Neural progenitor cell (in vitro differentiated cells): ENCODE measurements at regions not wholly inside any gene's neighbourhood (a gene's known extent, or its start where the extent isn't known, plus 50 kb on each side); places are given as distances from the start of the nearest gene placed in this dataset.
A peak's percentile ranks its signal among the peaks of the same experiment; 100 is the strongest.

ENCODE experiments used
- DNase-seq: peaks from one replicate; pipeline ENCODE4 v3.0.0-alpha.2; 2016; ENCODE audit warnings: low spot score
- H2AFZ ChIP-seq: fragments of 200-600 bp; sonication (generic); replicated peaks from 2 replicates; pipeline ENCODE4 v1.6.1; 2016; ENCODE audit warnings: antibody characterized with exemption
- H3F3A ChIP-seq: fragments of 200-600 bp; sonication (generic); 2 replicates; pipeline ENCODE4 v1.6.1; 2016; ENCODE audit warnings: antibody characterized with exemption, low read depth
- H3K27ac ChIP-seq: fragments of 200-600 bp; sonication (generic); 2 replicates; pipeline ENCODE4 v1.5.1; 2016; ENCODE audit warnings: mild to moderate bottlenecking
- H3K27me3 ChIP-seq: fragments of 200-600 bp; sonication (generic); 2 replicates; pipeline ENCODE4 v1.6.1; 2016; ENCODE audit warnings: mild to moderate bottlenecking, moderate library complexity
- H3K36me3 ChIP-seq: fragments of 200-600 bp; sonication (generic); 2 replicates; pipeline ENCODE4 v1.5.1; 2016
- H3K4me1 ChIP-seq: fragments of 200-600 bp; sonication (generic); 2 replicates; pipeline ENCODE4 v1.6.1; 2016; ENCODE audit warnings: mixed run types
- H3K4me2 ChIP-seq: fragments of 200-600 bp; sonication (generic); 2 replicates; pipeline ENCODE4 v1.6.1; 2016
- H3K4me3 ChIP-seq: fragments of 200-600 bp; sonication (generic); 2 replicates; pipeline ENCODE4 v1.5.1; 2016
- H3K79me2 ChIP-seq: fragments of 200-600 bp; sonication (generic); 2 replicates; pipeline ENCODE4 v1.6.1; 2016; ENCODE audit warnings: low read depth
- H3K9ac ChIP-seq: fragments of 200-600 bp; sonication (generic); 2 replicates; pipeline ENCODE4 v1.6.1; 2016
- H3K9me3 ChIP-seq: fragments of 200-600 bp; sonication (generic); 2 replicates; pipeline ENCODE4 v1.5.1; 2016; ENCODE audit warnings: low read depth
- H4K20me1 ChIP-seq: fragments of 200-600 bp; sonication (generic); 2 replicates; pipeline ENCODE4 v1.6.1; 2016; ENCODE audit warnings: low read depth
- H3K27ac Mint-ChIP-seq: 3 replicates; pipeline ENCODE4 v1.8.0; 2021; ENCODE audit warnings: mixed read lengths
- H3K27me3 Mint-ChIP-seq: 2 replicates; pipeline ENCODE4 v1.8.0; 2022; ENCODE audit warnings: low read depth, mild to moderate bottlenecking, inconsistent platforms, moderate library complexity, mixed read lengths; ENCODE audit not compliant: insufficient read depth
- H3K36me3 Mint-ChIP-seq: 3 replicates; pipeline ENCODE4 v1.8.0; 2021; ENCODE audit warnings: mixed read lengths
- H3K4me1 Mint-ChIP-seq: 3 replicates; pipeline ENCODE4 v1.8.0; 2021; ENCODE audit warnings: mixed read lengths
- H3K4me3 Mint-ChIP-seq: 3 replicates; pipeline ENCODE4 v1.8.0; 2021; ENCODE audit warnings: mild to moderate bottlenecking, moderate library complexity, mixed read lengths
- H3K9me3 Mint-ChIP-seq: 3 replicates; pipeline ENCODE4 v1.8.0; 2020; ENCODE audit warnings: mixed read lengths
- EZH2 ChIP-seq: fragments of 200-600 bp; sonication (generic); IDR thresholded peaks from 2 replicates; pipeline ENCODE4 v1.6.1; 2017; ENCODE audit warnings: antibody characterized with exemption, mild to moderate bottlenecking, moderate library complexity
- EZH2phosphoT487 ChIP-seq: fragments of 200-600 bp; sonication (generic); IDR thresholded peaks from 2 replicates; pipeline ENCODE4 v1.6.1; 2017; ENCODE audit warnings: antibody characterized with exemption
- TF ChIP-seq, protein P1 (sequence below): fragments of 200-600 bp; sonication (generic); IDR thresholded peaks from 2 replicates; pipeline ENCODE4 v1.5.1; 2017; ENCODE audit warnings: antibody characterized with exemption, mild to moderate bottlenecking

DNA sequence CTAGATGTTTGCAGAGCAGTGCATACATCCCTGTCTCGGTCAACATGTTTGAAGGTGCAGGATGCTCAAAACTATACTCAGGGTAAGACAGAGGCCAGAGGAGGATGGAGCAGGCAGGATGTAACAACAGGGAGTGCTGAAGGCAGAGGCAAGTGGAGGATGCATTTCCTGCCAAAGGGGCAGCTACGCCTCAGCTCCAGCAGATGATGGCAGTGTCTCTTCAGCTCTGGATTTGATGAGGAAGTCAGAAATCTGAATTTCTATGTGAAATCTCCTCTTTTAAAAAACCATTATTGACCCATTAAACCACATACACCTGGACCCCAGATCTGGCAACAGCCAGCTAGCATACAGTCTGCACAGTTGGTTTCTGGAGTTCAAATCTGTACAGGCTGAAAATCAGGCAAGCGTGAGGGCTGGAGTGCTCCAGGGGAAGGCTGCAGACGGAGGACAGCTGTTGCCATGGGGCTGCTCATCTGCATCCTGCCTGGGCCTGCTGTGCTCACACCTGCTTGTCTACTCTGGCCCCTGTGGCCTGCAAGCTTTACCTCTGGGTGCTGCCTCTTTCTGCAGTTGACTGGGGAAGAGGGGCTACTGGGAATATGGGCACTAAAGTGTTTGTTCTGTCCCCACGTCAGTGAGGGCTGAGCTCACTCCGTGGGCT, 152.9 kb upstream of the SLC28A3 start:
- DNase-seq: peak; percentile 7
- TF ChIP-seq, protein P1, sequence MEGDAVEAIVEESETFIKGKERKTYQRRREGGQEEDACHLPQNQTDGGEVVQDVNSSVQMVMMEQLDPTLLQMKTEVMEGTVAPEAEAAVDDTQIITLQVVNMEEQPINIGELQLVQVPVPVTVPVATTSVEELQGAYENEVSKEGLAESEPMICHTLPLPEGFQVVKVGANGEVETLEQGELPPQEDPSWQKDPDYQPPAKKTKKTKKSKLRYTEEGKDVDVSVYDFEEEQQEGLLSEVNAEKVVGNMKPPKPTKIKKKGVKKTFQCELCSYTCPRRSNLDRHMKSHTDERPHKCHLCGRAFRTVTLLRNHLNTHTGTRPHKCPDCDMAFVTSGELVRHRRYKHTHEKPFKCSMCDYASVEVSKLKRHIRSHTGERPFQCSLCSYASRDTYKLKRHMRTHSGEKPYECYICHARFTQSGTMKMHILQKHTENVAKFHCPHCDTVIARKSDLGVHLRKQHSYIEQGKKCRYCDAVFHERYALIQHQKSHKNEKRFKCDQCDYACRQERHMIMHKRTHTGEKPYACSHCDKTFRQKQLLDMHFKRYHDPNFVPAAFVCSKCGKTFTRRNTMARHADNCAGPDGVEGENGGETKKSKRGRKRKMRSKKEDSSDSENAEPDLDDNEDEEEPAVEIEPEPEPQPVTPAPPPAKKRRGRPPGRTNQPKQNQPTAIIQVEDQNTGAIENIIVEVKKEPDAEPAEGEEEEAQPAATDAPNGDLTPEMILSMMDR: peak; percentile 26
- no peak for TF ChIP-seq EZH2phosphoT487
- Mint-ChIP-seq H3K4me3 (no peak overlapping the region), H3K36me3 (no peaks in the 10 kb centered on the region), H3K27me3 (peaks cover 8% of the 10 kb centered on the region), H3K9me3 (peaks cover 3% of the 10 kb centered on the region), H3K27ac (peak overlapping the region; percentile 68), H3K4me1 (peaks cover 8% of the 10 kb centered on the region)
- Histone ChIP-seq H3K4me2 (peak overlapping the region; percentile 8), H2AFZ (peak overlapping the region; percentile 52), H3K9me3 (no peaks in the 10 kb centered on the region), H3K79me2 (no peaks in the 10 kb centered on the region), H3F3A (no peaks in the 10 kb centered on the region), H3K9ac (no peak overlapping the region), H3K27ac (no peak overlapping the region), H4K20me1 (no peaks in the 10 kb centered on the region), H3K4me3 (no peak overlapping the region), H3K4me1 (peaks cover 9% of the 10 kb centered on the region), H3K36me3 (no peaks in the 10 kb centered on the region), H3K27me3 (no peaks in the 10 kb centered on the region)

DNA sequence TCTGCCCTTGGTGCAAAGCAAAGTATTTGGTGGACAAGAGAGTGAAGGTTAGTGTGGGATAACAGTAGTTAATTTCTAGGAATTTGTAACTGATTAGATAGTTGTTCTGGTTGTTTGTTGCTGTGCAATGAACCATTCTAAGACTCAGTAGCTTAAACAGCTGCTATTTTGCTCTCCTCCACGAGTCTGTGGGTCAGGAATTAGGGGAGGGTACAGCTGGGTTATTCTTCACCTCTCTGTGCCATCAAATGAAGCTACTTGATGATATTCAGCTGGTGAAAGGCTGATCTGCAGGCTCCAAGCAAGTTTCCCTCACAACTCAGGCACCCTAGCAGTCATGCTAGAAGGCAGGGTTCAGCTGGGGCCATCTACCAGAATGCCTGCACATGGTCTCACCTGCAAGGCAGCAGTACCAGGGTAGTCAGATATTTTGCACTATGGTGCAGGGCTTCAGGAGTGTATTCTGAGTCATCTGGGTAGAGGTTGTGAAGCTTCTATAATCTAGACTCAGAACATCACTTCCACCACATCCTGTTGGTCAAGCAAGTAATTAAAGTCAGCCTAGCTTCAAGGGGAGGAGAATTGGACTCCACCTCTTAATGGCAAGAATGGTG, 159.5 kb upstream of the SLC28A3 start:
- Histone ChIP-seq H3K36me3 (no peaks in the 10 kb centered on the region), H2AFZ (no peak overlapping the region), H3K9ac (no peak overlapping the region), H3K79me2 (no peaks in the 10 kb centered on the region), H3K4me3 (no peak overlapping the region), H3K27me3 (no peaks in the 10 kb centered on the region), H3K4me1 (peaks cover 4% of the 10 kb centered on the region), H3K9me3 (no peaks in the 10 kb centered on the region), H3F3A (no peaks in the 10 kb centered on the region), H4K20me1 (no peaks in the 10 kb centered on the region), H3K4me2 (no peak overlapping the region), H3K27ac (no peak overlapping the region)
- Mint-ChIP-seq H3K4me3 (no peak overlapping the region), H3K27me3 (no peaks in the 10 kb centered on the region), H3K9me3 (peaks cover 4% of the 10 kb centered on the region), H3K27ac (no peak overlapping the region), H3K36me3 (no peaks in the 10 kb centered on the region), H3K4me1 (peaks cover 6% of the 10 kb centered on the region)
- TF ChIP-seq EZH2phosphoT487 (no peak), EZH2 (no peak)
- TF ChIP-seq, protein P1: no peak
- peak; percentile 9 for DNase-seq

DNA sequence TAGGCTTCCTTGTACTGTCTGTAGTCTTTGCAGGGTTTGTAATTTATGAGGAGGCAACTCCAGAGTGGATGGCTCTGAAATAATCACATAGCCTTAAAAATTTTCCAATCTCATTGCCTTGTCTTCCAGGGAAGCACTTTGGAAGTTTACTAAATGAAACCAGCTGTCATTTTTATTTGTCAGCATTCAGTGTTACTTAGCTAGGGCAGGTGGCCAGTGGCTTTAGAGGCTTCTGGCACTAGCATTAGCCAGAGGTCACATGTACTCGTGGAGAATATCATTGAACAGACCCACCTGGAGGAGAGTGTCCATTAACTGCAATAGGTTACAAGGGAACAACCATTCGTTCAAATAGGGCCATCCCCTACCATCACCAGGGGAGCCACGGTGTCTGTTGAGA, 160.3 kb upstream of the SLC28A3 start:
- peaks cover 6% of the 10 kb centered on the region for H3K4me1 Mint-ChIP-seq
- Histone ChIP-seq H3K9ac (no peak overlapping the region), H3K9me3 (no peaks in the 10 kb centered on the region), H3F3A (no peaks in the 10 kb centered on the region), H3K27ac (no peak overlapping the region), H3K4me2 (no peak overlapping the region), H3K27me3 (no peaks in the 10 kb centered on the region), H3K4me1 (peaks cover 4% of the 10 kb centered on the region), H3K4me3 (no peak overlapping the region), H2AFZ (no peak overlapping the region), H3K79me2 (no peaks in the 10 kb centered on the region), H4K20me1 (no peaks in the 10 kb centered on the region), H3K36me3 (no peaks in the 10 kb centered on the region)
- no peak for DNase-seq
- H3K36me3 Mint-ChIP-seq: no peaks in the 10 kb centered on the region
- H3K9me3 Mint-ChIP-seq: peaks cover 5% of the 10 kb centered on the region
- TF ChIP-seq EZH2: no peak
- H3K4me3 Mint-ChIP-seq: no peak overlapping the region
- H3K27ac Mint-ChIP-seq: no peak overlapping the region
- no peaks in the 10 kb centered on the region for H3K27me3 Mint-ChIP-seq

DNA sequence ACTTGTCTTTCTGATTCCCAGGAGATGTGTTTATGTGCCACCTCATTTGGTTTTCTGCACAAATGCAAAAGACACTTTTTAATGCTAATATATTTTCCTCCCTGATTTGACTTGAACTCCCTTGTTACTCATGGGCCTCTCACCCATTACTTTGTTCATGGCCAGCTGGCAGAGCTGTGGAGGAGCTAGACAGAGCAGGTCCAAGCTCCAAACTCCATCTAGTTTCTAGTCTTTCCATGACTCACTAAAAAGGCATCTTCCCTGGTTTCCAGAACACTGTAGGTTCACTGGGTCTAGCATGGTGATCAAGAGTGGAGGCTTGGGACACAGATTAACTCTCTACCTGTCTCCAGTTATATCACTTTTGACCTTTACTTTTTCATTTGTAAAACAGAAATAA, 161.0 kb upstream of the SLC28A3 start:
- H2AFZ ChIP-seq: no peak overlapping the region
- Mint-ChIP-seq H3K4me1 (peaks cover 6% of the 10 kb centered on the region), H3K27ac (no peak overlapping the region), H3K27me3 (no peaks in the 10 kb centered on the region), H3K9me3 (peaks cover 12% of the 10 kb centered on the region), H3K4me3 (no peak overlapping the region), H3K36me3 (no peaks in the 10 kb centered on the region)
- H3K36me3 ChIP-seq: no peaks in the 10 kb centered on the region
- H3K4me3 ChIP-seq: no peak overlapping the region
- H3K4me2 ChIP-seq: no peak overlapping the region
- no peaks in the 10 kb centered on the region for H4K20me1 ChIP-seq
- no peaks in the 10 kb centered on the region for H3K27me3 ChIP-seq
- no peaks in the 10 kb centered on the region for H3F3A ChIP-seq
- TF ChIP-seq EZH2phosphoT487 (no peak), EZH2 (no peak)
- TF ChIP-seq, protein P1: no peak
- H3K9ac ChIP-seq: no peak overlapping the region
- no peaks in the 10 kb centered on the region for H3K79me2 ChIP-seq
- H3K27ac ChIP-seq: no peak overlapping the region
- H3K9me3 ChIP-seq: no peaks in the 10 kb centered on the region
- no peak for DNase-seq
- peaks cover 4% of the 10 kb centered on the region for H3K4me1 ChIP-seq
